OCI-M2 (cell line): ENCODE measurements at regions not wholly inside any gene's neighbourhood (a gene's known extent, or its start where the extent isn't known, plus 50 kb on each side); places are given as distances from the start of the nearest gene placed in this dataset.

Experiments
- DNase-seq: peaks from one replicate; lab custom pipeline; 2025; ENCODE audit not compliant: unreplicated experiment; lab: John Stamatoyannopoulos, UW

DNA sequence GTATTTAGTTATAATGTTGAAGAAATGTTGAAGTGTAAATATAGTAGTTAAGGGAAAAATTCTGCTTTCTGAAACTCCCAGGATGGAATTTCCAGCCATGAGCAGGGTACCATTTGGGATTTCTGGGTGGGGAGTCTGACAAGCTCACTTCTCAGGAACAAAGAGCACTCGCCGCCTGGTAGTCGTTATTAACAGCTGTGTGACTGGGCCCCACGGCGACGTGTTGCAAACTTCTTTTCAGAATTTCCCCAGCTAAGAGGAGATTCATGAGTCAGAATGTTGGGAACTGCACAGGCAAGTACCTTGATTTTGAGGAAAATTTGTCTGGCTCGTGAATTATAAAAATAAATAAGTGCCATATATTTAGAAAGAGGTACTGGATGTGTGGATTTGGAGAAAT, 103.7 kb downstream of the LACC1 start:
- DNase-seq: no peak

DNA sequence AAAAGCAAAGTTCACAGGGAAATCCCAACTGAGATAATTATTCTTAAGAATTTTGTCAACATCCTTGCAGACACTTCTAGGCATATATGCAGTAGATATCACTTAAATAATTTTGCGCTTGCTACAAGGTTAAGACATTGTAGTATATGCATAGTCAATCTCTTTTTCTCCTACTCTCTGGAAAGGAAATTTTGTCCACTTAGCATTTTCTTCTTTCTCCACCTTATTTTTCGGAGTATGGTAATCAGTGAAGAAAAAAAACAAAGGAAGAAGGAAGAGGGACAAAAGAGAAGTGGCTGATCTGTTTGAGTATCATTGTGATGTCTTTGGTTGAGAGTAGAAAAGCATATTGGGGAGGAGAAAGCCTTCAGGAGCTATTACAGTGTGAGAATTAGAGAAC, 104.6 kb downstream of the LACC1 start:
- no peak for DNase-seq

DNA sequence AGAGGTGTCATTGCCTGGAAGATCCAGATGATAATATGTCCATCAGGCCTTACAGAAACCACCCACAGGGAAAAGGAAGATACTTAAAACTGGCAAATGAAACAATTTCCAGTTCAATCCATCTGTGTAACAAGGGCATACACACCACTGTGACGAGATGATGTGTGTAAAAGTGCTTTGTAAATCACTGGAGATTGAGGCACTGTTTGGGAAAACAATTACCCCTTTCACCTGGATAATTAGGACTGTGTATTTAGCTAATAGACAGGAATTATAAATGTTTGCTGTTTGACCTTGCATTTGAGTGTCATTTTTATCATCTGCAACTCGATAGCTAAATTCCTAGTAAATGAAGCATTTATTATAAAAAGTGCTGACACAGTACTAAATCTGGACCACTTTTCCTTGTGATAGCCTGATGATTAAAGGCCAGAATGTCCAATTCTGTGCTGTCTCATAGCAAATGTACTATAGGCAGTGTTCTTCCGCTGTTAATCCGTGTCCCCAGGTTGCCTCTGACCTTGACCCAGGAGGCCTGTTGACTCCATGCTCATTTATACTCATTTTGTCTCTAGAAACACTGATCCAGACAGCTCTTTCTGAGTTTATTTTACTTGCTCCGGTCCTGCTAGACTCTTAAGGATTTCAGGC, 105.8 kb downstream of the LACC1 start:
- no peak for DNase-seq

DNA sequence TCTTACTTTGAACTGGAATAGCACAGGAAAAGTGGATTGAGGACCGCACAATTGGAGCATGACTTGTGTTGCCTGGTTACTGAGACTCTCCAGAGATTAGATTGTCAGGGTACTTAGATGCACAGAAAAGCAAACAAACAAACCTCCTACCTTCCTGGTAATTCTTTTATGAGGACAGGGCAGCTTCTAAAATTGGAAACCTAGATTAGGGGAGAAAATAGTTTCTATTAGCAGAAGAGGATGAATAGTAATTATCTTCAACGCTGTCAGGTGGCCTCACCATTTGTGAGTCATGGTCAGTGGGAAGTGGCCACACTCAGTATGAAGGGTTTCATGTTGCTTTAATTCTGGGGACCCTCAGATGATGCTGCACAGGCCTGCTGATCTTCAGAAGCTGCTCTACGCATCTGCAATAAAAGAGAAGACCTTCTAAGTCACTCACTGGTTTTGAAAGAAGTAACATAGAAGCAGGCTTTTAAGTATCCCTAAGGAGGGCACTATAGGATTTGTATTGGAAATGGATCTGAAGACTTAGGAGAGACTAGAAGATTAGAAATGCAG, 106.8 kb downstream of the LACC1 start:
- no peak for DNase-seq

DNA sequence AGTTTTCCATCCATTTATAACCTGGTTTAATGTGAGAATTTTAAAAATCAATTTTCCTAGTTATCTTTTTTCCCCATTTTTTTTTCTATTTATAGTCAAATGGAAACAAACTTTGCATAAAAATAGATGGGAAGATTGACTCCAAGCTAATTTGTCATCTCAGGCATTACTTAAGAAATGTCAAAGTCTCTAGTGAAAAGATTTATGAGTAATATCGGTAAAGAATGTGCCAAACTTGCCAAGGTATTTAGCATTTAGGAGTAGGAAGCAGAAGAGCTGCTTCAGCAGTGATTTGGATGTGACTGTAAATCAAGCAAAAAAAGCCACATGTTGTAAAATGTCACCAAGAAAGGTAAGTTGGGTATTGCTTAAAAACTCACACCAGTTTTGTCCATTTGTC, 108.6 kb downstream of the LACC1 start:
- no peak for DNase-seq

DNA sequence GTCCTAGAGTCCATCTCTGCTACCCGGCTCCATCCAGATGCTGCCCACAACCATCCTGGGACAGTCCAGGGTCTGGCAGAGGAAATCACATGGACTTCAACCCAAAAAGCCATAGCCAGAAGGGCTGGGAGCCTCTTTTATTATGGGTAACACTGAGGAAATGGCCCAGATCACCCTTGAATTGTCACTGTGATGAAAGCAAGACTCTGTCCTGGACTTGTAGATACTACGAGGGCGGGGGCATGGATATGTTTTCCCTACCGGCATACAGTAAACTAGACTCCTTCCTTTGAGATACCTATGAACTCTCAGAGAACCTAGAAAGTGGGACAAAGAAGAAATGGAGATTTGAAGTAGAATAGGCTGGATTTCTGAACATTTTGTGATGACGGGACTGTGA, 110.3 kb downstream of the LACC1 start:
- no peak for DNase-seq

DNA sequence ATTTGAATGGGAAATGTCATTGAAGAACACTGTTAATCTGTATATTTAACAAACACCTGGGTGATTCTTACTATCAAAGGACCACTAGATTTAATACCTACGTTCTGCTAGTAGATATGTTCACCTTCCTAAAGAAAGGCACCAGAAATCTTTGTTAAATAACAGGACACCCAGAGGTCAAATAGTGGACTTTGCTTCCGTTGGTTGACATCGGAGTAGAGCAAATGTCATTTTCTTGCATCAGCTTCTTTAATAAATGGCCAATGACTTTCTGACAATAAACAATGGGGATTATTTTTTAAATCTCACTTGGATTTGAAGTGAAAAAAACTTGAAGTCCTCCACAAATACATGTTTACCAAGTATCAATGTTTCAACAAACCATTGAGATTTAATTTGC, 111.1 kb downstream of the LACC1 start:
- no peak for DNase-seq

DNA sequence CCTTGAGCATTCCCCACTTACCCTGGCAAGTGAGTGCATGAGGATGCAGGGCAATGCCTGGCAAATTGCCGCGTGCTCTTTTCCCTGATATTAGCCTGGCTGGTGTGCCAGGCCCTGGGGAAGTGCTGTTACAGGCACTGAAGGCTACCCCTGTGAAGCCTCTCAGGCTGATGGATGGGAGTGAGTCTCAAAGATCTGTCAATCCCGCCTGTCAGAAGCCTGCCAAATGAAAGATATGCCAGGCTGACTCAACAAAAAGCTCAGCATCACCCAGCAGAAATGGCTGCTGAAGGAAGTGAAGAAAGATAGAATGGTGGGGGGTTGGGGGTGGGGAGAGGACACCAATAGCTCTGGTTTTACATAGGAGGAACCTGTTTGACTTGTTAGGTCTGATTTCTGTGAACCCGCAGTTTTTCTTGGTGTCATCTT, 112.1 kb downstream of the LACC1 start:
- DNase-seq: no peak

DNA sequence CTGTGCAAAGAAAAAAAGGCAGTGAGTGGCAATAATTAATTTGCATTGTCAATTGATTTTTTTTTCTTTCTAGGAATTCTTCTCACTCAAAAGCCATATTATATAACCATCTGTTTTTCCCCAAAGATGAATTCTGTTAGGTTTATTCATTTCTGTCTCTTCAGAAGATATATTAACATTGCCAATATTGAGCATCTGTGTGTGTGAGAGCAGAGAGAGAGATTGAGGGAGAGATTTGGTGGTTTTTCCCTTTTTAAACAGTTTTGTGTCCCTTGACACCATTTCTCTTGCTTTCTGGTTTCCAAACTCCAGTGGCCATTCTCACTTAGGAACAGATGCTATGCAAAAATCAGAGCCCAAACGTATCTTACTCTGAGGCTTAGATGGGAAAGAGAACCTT, 112.5 kb downstream of the LACC1 start:
- DNase-seq: no peak

DNA sequence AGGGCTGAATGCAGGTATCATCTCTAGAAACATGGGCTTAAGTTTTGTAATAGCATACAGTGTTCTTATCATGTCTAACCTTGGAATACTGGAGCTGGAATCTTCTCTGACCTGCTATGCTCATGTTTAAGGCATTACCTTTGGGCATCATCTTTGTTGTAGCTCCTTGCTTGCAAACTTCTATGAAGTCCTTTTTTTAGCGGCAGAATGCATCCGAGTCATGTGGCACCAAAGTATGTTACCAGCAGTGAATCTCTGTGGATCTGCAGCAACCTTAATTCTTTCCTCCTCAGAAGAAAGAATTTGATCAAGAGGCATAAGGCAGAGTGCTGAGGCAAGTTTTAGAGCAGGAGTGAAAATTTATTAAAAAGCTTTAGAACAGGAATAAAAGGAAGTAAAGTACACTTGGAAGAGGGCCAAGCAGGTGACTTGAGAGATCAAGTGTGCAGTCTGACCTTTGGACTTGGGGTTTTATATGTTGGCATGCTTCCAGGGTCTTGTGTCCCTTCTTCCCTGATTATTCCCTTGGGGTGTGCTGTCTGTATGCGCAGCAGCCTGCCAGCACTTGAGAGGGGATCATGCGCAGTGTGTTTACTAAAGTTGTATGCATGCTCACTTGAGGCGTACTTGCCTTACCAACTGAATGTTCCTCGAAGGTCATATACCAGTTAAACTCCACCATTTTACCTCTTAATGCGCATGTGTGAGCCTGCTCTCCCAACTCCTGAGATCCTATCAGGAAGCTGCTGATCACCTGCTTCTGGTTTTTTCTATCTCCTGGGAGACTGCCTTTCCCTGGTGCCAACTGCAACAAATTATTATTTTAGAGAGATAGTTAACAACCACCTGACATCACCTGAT, 115.5 kb downstream of the LACC1 start:
- no peak for DNase-seq

DNA sequence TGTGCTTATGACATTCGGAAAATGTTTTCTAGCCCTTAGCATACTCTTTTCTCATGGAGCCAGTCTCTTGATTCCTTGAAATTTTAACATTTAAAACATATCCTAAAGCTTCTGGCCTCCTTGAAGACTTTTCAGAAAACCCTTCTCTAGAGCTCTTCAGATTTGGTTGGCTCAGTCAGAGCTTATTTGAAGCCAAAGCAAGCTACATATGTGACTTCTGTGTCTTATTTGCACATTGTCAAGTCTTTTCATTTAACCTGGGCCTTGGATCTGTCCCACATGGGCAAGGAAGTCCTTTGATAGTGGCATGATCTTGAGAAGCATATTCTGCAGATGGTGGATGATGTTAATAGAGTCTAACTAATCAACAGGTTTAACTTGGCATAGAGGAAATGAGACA, 116.5 kb downstream of the LACC1 start:
- no peak for DNase-seq

DNA sequence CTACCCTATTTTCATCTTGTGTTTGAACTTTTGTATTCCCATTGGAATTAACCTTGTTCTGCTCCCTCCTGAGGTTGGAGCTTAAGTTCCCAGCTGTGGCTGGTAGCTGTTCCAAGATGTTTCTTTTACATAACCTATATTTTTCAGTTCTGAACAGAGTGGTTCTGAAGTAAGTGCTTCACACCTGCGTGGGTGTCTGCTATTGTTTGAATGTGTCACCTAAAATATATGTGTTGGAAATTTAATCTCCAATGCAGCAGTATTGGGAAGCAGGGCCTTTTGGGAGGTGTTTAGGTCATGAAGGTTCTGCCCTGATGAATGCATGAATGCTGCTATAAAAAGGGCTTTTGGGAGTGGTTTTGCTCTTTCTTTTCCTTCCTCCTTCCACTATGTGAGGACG, 123.8 kb downstream of the LACC1 start:
- no peak for DNase-seq

DNA sequence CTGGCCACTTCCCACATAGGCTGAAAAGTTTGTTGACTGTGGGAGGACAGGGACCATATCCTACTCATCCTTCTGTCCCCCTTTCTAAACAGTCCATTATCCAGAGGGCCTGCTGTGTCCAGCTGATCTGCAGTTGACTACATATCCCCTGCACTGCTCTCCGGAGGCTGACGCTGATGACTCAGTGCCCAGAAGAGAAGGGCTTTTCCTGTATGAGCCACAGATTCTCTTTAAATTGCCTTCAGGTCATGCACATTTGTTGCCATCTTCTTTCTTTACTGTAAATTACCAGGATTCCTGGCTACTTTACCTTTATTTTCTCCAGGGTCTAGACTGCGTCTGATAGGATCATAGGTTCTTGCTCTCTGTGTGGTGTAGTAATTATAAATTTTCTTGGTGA, 125.2 kb downstream of the LACC1 start:
- no peak for DNase-seq

DNA sequence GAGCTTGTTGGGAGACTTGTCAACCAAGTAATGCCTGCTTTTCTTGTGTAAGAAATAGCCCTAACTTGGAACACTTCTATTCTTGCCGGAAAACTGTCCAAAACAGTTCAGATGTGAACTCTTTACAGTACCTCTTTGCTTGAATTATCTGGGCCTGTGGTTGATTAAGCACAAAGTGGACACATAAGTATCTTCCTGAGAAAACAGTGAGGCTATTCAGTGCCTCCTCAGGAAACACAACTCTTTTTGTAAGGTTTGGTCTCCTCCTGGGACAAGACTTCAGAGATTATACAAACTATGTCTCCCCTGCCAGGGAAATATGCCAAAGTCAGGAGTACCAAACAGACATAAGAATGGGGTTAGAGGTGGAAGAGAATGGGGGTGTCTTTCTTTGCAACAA, 127.7 kb downstream of the LACC1 start:
- DNase-seq: no peak

DNA sequence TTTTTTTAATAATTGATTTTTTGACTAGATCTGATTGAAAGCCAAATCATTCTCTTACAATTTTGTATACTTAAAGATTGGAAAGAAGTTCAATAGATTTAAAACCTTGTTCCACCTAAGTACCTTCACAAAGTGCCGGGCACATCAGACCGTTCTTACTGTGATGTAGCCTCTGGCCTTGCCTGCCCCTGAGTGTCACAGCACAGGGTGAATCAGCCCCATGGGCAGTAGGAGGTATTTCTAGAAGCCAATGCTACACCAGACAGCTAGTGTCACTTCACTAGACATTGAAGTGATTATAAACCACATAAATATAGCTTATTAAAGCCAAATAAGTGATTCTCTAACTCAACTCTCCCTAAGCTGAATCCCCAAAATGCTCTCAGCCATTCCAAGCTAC, 131.3 kb downstream of the LACC1 start:
- no peak for DNase-seq

DNA sequence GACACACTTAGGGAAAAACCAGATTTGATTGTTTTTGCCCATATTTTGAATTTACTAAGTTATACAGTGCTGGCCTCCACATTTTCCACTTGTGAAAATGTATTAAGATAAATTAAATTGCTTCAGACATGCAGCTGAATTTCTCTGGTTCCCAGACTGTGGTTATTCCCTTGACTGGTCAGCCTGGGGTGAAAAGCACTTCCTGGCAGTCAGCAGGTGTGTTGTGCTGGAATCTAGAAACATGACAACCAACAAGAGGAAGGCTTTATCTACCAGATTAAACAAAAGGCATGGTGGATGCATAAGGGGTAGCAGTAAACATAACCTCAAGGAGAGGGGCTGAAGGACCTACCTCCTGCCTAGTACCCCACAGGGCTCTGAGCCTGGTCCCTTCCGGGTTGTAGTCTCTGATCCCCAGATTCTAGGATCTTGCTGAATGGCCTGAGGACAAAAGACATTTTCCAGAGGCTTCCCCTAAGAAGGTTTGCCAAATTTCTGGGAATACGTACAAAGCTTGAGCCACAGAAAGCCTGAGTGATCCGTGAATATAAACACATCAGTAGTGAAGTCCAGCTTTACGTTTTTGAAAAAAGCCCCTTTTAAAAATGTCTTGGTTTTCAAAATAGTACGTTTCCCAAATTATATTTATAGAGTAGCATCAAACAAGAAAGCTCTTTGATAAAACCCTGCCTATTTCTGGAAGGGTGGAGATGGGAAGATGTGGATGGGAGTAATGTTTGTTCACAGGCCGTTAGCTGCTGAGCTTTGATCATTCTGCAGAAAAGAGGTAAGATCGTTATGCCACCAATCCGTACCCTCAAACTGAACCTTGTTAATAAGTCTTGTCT, 133.4 kb downstream of the LACC1 start:
- DNase-seq: no peak

DNA sequence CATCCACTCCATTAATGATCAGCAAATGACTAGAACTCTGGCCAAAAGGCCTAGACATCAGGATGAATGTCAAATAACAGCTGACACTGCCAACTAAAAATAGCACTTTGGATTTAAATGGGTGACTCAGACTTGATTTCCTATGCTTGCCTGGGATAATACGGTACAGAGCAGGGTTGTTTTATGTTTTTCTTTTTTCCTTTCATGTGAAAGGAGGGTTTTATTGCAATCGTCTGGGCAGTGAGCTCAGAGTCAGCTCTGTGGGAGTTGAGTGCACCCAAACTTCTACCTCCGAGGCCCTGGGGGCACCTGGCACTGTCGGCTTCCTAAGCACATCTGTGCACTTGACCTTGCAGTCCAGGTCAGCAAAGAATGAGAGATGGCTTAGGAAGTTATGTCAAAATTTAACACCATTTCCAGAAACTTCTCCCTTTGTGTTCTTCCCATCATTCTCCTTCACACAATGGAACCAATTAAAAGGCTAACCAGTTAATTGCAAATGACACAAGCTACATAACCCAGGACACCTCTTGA, 134.1 kb downstream of the LACC1 start:
- DNase-seq: no peak

DNA sequence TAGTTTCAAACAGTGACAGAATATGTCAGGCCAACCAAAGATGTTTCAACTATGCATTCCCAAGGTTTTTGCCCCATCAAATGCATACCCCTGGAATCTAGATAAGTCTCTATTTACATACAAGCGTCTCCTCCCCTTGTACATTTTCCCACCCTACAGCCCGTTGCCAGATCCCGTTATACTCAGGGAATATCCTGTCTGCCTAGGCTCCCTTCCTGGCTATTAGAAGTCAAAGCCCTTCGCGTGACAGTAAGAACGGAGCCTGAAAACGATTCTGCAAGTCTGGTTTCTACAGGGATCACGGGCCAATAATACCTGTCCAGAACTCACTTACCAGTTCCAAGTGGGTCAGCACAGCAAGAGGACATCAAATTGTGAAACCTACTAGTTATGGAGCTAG, 134.8 kb downstream of the LACC1 start:
- no peak for DNase-seq

DNA sequence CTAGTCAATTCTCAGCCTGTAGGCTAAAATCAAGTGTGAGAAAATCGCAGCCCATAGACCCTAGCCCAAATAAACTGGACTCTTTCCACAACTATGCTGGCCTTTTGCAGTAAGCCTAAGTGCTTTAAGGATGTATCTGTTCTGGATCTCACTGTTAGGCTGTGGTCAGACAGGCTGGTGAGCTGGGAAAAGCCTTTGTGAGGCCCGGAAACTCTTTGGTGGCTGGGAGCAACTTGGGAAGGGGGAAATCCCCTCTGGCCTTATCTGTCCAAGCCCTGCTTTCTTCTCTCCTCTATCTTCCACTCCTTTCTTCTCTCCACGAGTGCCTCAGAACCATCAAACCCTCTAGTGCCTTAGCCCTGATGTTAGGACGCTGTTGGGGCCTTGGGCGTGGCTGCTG, 135.4 kb downstream of the LACC1 start:
- no peak for DNase-seq

DNA sequence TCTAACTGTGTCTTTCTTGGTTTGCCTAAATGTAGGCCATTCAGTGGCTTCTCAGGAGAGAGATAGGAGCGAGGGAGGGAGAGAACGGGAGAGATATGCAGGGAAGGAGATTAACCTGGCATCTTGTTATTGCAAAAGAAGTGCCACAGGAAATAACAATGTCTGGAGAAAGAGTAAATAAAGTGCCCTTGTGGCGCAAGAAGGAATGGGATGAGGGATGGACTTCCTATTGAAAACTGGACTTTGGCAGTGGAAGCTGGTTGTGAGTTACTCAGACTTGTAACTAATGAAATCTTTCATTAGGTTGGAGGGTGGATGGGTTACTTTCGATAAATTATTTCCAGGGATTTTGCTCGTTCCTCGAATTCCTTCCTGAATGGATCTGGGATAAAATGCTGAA, 136.1 kb downstream of the LACC1 start:
- DNase-seq: no peak

DNA sequence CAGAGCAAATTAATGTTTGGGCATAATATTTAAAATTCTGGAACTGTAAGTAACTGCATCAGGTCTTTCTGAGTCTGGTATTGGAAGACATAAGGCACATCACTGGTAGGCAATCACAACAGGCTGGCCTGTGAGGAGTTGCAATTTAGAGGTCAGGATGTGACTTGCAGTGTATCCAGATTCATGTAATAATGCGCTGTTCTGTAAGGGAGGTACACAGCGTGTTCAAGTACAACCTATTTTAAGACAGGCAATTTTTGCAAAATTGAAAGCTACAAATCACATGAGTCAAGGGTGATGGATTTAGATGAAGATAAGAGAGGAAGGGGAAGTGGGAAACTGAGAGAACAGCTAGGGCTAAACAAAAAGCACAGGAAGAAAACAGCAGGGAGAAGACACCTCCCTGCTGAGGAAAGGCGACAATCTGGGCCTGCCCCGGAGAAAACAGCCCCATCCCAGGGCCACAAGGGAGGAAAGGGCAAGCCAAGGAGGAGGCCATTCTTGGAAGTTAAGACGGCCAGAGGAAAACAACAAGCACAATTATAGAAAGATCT, 138.1 kb downstream of the LACC1 start:
- no peak for DNase-seq
